HG03064 (cell line): ENCODE measurements at regions not wholly inside any gene's neighbourhood (a gene's known extent, or its start where the extent isn't known, plus 50 kb on each side); places are given as distances from the start of the nearest gene placed in this dataset.
"Not testable (repeated sequence)": the region's sequence is repeated elsewhere in the genome, so short reads cannot be mapped to it uniquely, and the experiment has no call there.

Source experiments
- ATAC-seq: cut with Tn5 transposase; IDR thresholded peaks from one replicate; pipeline ENCODE4 v1.9.1; 2021; ENCODE audit warnings: low read depth; ENCODE audit not compliant: unreplicated experiment

- no peak for ATAC-seq
Observed at GRCh38 chr13:111064661-111065060, 50.4 kb upstream of the ARHGEF7 start.

GRCh38 chr13:111062966-111063365 lies 52.1 kb upstream of the ARHGEF7 start:
- ATAC-seq: no peak

GRCh38 chr13:111062305-111062704 lies 52.8 kb upstream of the ARHGEF7 start:
- no peak for ATAC-seq

- ATAC-seq: no peak
Observed at GRCh38 chr13:111061358-111062045, 53.6 kb upstream of the ARHGEF7 start.

GRCh38 chr13:111060237-111060919 lies 54.7 kb upstream of the ARHGEF7 start:
- ATAC-seq: no peak

GRCh38 chr13:111058796-111059506 lies 56.2 kb upstream of the ARHGEF7 start:
- no peak for ATAC-seq

GRCh38 chr13:111058339-111058738 lies 56.8 kb upstream of the ARHGEF7 start:
- not testable (repeated sequence) for ATAC-seq

GRCh38 chr13:111051726-111052232 lies 63.3 kb upstream of the ARHGEF7 start:
- not testable (repeated sequence) for ATAC-seq

GRCh38 chr13:111051041-111051725 lies 63.9 kb upstream of the ARHGEF7 start:
- no peak for ATAC-seq

GRCh38 chr13:111050539-111050879 lies 64.6 kb upstream of the ARHGEF7 start:
- ATAC-seq: no peak

- ATAC-seq: no peak
Observed at GRCh38 chr13:111049791-111050538, 65.1 kb upstream of the ARHGEF7 start.

GRCh38 chr13:111048387-111048786 lies 66.7 kb upstream of the ARHGEF7 start:
- ATAC-seq: no peak

GRCh38 chr13:111047326-111047725 lies 67.8 kb upstream of the ARHGEF7 start:
- ATAC-seq: no peak

GRCh38 chr13:111046590-111047141 lies 68.4 kb upstream of the ARHGEF7 start:
- no peak for ATAC-seq

- ATAC-seq: no peak
Observed at GRCh38 chr13:111045170-111045569, 69.9 kb upstream of the ARHGEF7 start.

GRCh38 chr13:111044087-111044830 lies 70.9 kb upstream of the ARHGEF7 start:
- no peak for ATAC-seq

GRCh38 chr13:111043575-111043982 lies 71.5 kb upstream of the ARHGEF7 start:
- no peak for ATAC-seq

GRCh38 chr13:111042661-111043226 lies 72.4 kb upstream of the ARHGEF7 start:
- ATAC-seq: no peak

GRCh38 chr13:111040830-111041229 lies 74.3 kb upstream of the ARHGEF7 start:
- ATAC-seq: no peak
